ENCODE measurements at regions not wholly inside any gene's neighbourhood (a gene's known extent, or its start where the extent isn't known, plus 50 kb on each side); places are given as distances from the start of the nearest gene placed in this dataset.
A peak's percentile ranks its signal among the peaks of the same experiment; 100 is the strongest.

- no peak for DNase-seq (ENCODE audit: low read depth)
- no peak for TF ChIP-seq CTCF (IDR thresholded peaks at IDR 0.05; ENCODE audit: low read depth, low read length, missing control alignments)
- in situ Hi-C loops (cut with HindIII; ENCODE audit: low sequenced_read_pairs), result no loop called here
- no peak overlapping the region for H3K4me3 ChIP-seq (ENCODE audit: low read depth, low read length)
Observed at GRCh38 chr5:125197321-125197720, 450.9 kb upstream of the ZNF608 start.

GRCh38 chr5:125198270-125198974, 452.0 kb upstream of the ZNF608 start:
- no peak for TF ChIP-seq CTCF (IDR thresholded peaks at IDR 0.05; ENCODE audit: low read depth, low read length, missing control alignments)
- DNase-seq (ENCODE audit: low read depth), result peak; percentile 77
- in situ Hi-C loops (cut with HindIII; ENCODE audit: low sequenced_read_pairs), result no loop called here
- H3K4me3 ChIP-seq (ENCODE audit: low read depth, low read length), result no peak overlapping the region

GRCh38 chr5:125199373-125199772, 452.9 kb upstream of the ZNF608 start:
- no peak overlapping the region for H3K4me3 ChIP-seq (ENCODE audit: low read depth, low read length)
- no peak for TF ChIP-seq CTCF (IDR thresholded peaks at IDR 0.05; ENCODE audit: low read depth, low read length, missing control alignments)
- in situ Hi-C loops (cut with HindIII; ENCODE audit: low sequenced_read_pairs), result no loop called here
- no peak for DNase-seq (ENCODE audit: low read depth)

- peak overlapping the region; percentile 30 for H3K4me3 ChIP-seq (ENCODE audit: low read depth, low read length)
- in situ Hi-C loops (cut with HindIII; ENCODE audit: low sequenced_read_pairs), result no loop called here
- no peak for DNase-seq (ENCODE audit: low read depth)
- TF ChIP-seq CTCF (IDR thresholded peaks at IDR 0.05; ENCODE audit: low read depth, low read length, missing control alignments), result no peak
Observed at GRCh38 chr5:125199968-125200865, 453.8 kb upstream of the ZNF608 start.

GRCh38 chr5:125200866-125201373, 454.5 kb upstream of the ZNF608 start:
- DNase-seq (ENCODE audit: low read depth), result no peak
- in situ Hi-C loops (cut with HindIII; ENCODE audit: low sequenced_read_pairs), result no loop called here
- TF ChIP-seq CTCF (IDR thresholded peaks at IDR 0.05; ENCODE audit: low read depth, low read length, missing control alignments), result no peak
- H3K4me3 ChIP-seq (ENCODE audit: low read depth, low read length), result peak overlapping the region; percentile 30

GRCh38 chr5:125201446-125202052, 455.1 kb upstream of the ZNF608 start:
- H3K4me3 ChIP-seq (ENCODE audit: low read depth, low read length), result no peak overlapping the region
- TF ChIP-seq CTCF (IDR thresholded peaks at IDR 0.05; ENCODE audit: low read depth, low read length, missing control alignments), result no peak
- DNase-seq (ENCODE audit: low read depth), result no peak
- in situ Hi-C loops (cut with HindIII; ENCODE audit: low sequenced_read_pairs), result no loop called here
